Activated T-helper 1 cell treated with anti-CD3 and anti-CD28 coated beads, Interleukin-12 subunit alpha, Interleukin-12 subunit beta, Interleukin-2, Interleukin-4 antibody, amounts not matched to agents 30 ng/mL and 10 ng/mL and 1 ng/mL, durations not matched to agents 14 hours and 24 hours and 36 hours (primary cell): ENCODE measurements at regions not wholly inside any gene's neighbourhood (a gene's known extent, or its start where the extent isn't known, plus 50 kb on each side); places are given as distances from the start of the nearest gene placed in this dataset.

Experiments
- DNase-seq: peaks from one replicate; pipeline ENCODE4 v3.0.0; 2021; ENCODE audit warnings: low spot score
- H3K27ac Mint-ChIP-seq: one replicate; pipeline ENCODE4 v1.8.0; 2021; ENCODE audit warnings: mild to moderate bottlenecking, mixed read lengths
- H3K27me3 Mint-ChIP-seq: one replicate; pipeline ENCODE4 v1.8.0; 2022; ENCODE audit warnings: mild to moderate bottlenecking, moderate library complexity, mixed read lengths; ENCODE audit not compliant: insufficient read depth
- H3K36me3 Mint-ChIP-seq: one replicate; pipeline ENCODE4 v1.8.0; 2021; ENCODE audit warnings: low read depth, mixed read lengths
- H3K4me1 Mint-ChIP-seq: one replicate; pipeline ENCODE4 v1.8.0; 2021; ENCODE audit warnings: low read depth, mixed read lengths
- H3K4me3 Mint-ChIP-seq: one replicate; pipeline ENCODE4 v1.8.0; 2021; ENCODE audit warnings: mild to moderate bottlenecking, moderate library complexity, mixed read lengths
- H3K9me3 Mint-ChIP-seq: one replicate; pipeline ENCODE4 v1.8.0; 2021; ENCODE audit warnings: mixed read lengths
- intact Hi-C: fragments of 100-400 bp; cut with micrococcal nuclease; formaldehyde crosslinking; loops from one replicate; pipeline ENCODE4 v1.15.1; 2024

DNA sequence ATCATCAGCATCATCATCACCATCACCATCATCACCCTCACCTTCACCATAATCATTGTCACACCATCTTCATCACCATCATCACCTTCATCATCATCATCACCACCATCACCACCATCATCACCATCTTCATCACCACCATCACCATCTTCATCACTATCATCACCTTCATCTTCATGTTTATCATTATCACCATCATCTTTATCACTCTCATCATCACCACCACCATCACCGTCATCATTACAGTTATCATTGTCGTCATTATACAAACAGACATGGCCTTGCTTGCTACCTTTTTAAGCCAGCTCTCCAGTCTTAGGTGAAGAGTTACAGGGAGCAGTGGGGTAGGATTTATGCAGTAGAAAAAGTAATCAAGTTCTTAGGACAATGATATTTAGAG is 114.9 kb downstream of the IRF8 start:
- Mint-ChIP-seq H3K4me1 (peaks cover 6% of the 10 kb centered on the region), H3K9me3 (peaks cover 6% of the 10 kb centered on the region), H3K27me3 (peaks cover 4% of the 10 kb centered on the region), H3K4me3 (no peak overlapping the region), H3K36me3 (peaks cover 3% of the 10 kb centered on the region), H3K27ac (no peak overlapping the region)
- no peak for DNase-seq
- intact Hi-C loops: no loop called here

- no peak for DNase-seq
- intact Hi-C loops: loop anchor here (1.0 to 2.0 kb wide), 3 partner anchors 27 to 194 kb away; no protein-coding TSS in a partner anchor
- Mint-ChIP-seq H3K36me3 (peaks cover 3% of the 10 kb centered on the region), H3K9me3 (peaks cover 23% of the 10 kb centered on the region), H3K27me3 (peaks cover 12% of the 10 kb centered on the region), H3K27ac (no peak overlapping the region), H3K4me1 (no peaks in the 10 kb centered on the region), H3K4me3 (no peak overlapping the region)
Observed at GRCh38 chr16:86015606-86016005, 116.6 kb downstream of the IRF8 start.

GRCh38 chr16:86016201-86016965 is 117.4 kb downstream of the IRF8 start:
- Mint-ChIP-seq H3K4me1 (no peaks in the 10 kb centered on the region), H3K27me3 (peaks cover 14% of the 10 kb centered on the region), H3K36me3 (peaks cover 3% of the 10 kb centered on the region), H3K27ac (no peak overlapping the region), H3K9me3 (peaks cover 26% of the 10 kb centered on the region), H3K4me3 (no peak overlapping the region)
- peak; percentile 10 for DNase-seq
- intact Hi-C loops: loop anchor here (1.0 to 2.0 kb wide), 3 partner anchors 28 to 195 kb away; no protein-coding TSS in a partner anchor

- Mint-ChIP-seq H3K27me3 (peaks cover 18% of the 10 kb centered on the region), H3K4me1 (no peaks in the 10 kb centered on the region), H3K9me3 (peaks cover 26% of the 10 kb centered on the region), H3K4me3 (no peak overlapping the region), H3K36me3 (peaks cover 3% of the 10 kb centered on the region), H3K27ac (no peak overlapping the region)
- DNase-seq: no peak
- intact Hi-C loops: no loop called here
Observed at GRCh38 chr16:86018071-86018470, 119.1 kb downstream of the IRF8 start.

DNA sequence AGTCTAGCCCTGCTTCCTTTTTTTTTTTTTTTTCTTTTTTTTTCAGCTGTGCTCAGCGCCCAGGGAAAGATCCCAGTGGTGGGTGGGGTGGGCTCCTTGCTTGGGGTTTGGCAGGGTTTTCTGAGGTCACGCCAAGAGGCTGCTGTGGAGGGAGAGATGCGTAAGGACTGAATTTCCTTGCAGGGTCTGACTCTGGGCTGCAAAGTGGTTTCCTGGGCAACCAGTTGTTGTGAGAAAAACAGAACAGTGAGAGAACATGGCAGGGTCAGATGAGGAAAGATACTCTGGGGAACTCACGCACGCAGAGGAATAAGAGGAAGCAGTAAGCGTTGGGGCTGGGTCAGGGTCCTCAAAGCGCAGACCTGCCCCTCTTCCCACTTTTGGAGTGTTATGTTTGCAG is 119.5 kb downstream of the IRF8 start:
- intact Hi-C loops: no loop called here
- Mint-ChIP-seq H3K4me3 (no peak overlapping the region), H3K27ac (no peak overlapping the region), H3K9me3 (peaks cover 28% of the 10 kb centered on the region), H3K36me3 (peaks cover 3% of the 10 kb centered on the region), H3K4me1 (no peaks in the 10 kb centered on the region), H3K27me3 (peaks cover 18% of the 10 kb centered on the region)
- DNase-seq: no peak

DNA sequence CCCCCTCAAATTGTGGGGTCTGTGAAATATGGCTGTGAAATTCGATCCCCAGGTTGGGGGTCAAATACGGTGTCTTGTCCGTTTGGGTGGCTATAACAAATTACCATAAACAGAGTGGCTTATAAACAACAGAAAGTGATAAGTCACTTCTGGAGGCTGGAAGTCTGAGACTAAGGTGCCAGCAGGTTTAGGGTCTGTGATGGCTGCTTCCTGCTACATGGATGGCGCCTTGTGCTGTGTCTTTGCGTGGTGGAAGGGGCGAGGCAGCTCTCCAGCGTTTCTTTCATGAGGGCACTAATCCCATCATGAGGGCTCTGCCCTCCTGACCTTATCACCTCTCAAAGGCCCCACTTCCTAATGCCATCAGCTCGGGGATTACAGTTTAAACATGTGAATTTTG is 120.0 kb downstream of the IRF8 start:
- no peak for DNase-seq
- Mint-ChIP-seq H3K36me3 (no peaks in the 10 kb centered on the region), H3K27me3 (peaks cover 18% of the 10 kb centered on the region), H3K9me3 (peaks cover 28% of the 10 kb centered on the region), H3K27ac (no peak overlapping the region), H3K4me1 (no peaks in the 10 kb centered on the region), H3K4me3 (no peak overlapping the region)
- intact Hi-C loops: no loop called here

DNA sequence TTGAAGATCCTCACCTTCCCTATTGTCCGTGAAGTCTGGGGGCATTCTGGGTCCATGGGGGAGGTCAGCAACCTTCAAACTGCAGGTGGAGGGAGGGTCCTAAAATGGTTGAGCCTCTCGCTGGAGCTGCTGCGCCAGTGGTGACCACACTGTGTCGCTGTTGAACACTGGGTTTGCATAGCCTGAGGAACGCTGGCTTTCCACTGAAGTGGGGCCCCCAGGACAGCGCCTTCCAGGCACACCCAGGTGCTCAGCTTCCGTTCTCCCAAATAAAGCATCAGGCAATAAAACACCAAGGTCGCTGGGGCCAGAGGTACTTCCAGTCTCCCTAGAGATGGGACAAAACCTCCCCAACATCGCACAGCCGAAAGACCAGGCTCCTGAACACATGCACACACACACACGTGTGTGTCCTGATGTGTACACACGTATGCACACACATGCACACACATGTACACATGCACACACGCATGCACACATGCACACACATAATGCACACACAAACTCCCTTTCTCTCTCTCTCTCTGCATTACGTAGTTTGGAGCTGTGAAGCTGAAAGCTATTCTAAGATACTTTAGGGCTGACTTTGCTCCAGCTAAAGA is 120.6 kb downstream of the IRF8 start:
- Mint-ChIP-seq H3K4me1 (no peaks in the 10 kb centered on the region), H3K36me3 (no peaks in the 10 kb centered on the region), H3K27me3 (peaks cover 18% of the 10 kb centered on the region), H3K9me3 (peaks cover 29% of the 10 kb centered on the region), H3K4me3 (no peak overlapping the region), H3K27ac (no peak overlapping the region)
- intact Hi-C loops: no loop called here
- DNase-seq: no peak

DNA sequence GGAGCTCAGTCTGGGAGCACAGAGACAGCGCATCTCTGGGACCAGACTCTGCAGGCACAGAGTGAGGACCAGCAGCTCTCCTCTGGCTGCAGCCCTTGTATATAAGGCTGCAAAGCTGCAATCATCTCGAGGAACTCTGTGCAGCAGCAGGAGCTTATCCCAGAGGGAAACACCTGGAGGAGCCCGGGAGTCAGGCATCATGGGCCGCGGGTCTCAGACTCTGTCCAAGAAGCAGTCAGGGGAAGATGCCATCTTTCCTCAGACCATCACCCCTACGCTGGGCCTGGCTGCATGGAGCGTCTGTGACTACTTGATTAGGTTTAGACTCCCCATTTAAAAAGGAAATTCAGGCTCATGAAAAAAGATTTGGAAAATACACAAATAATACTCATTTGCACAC is 122.0 kb downstream of the IRF8 start:
- Mint-ChIP-seq H3K4me1 (no peaks in the 10 kb centered on the region), H3K27ac (no peak overlapping the region)

GRCh38 chr16:86022381-86022960 is 123.5 kb downstream of the IRF8 start:
- H3K9me3 Mint-ChIP-seq: peaks cover 34% of the 10 kb centered on the region
- intact Hi-C loops: no loop called here
- peaks cover 18% of the 10 kb centered on the region for H3K27me3 Mint-ChIP-seq
- no peak overlapping the region for H3K4me3 Mint-ChIP-seq
- DNase-seq: no peak
- no peaks in the 10 kb centered on the region for H3K4me1 Mint-ChIP-seq
- H3K27ac Mint-ChIP-seq: no peak overlapping the region
- no peaks in the 10 kb centered on the region for H3K36me3 Mint-ChIP-seq

More for the DNA sequence above, 122.0 kb downstream of the IRF8 start:
- H3K9me3 Mint-ChIP-seq: peaks cover 34% of the 10 kb centered on the region
- H3K27me3 Mint-ChIP-seq: peaks cover 18% of the 10 kb centered on the region
- H3K36me3 Mint-ChIP-seq: no peaks in the 10 kb centered on the region
- intact Hi-C loops: no loop called here
- no peak for DNase-seq
- no peak overlapping the region for H3K4me3 Mint-ChIP-seq

DNA sequence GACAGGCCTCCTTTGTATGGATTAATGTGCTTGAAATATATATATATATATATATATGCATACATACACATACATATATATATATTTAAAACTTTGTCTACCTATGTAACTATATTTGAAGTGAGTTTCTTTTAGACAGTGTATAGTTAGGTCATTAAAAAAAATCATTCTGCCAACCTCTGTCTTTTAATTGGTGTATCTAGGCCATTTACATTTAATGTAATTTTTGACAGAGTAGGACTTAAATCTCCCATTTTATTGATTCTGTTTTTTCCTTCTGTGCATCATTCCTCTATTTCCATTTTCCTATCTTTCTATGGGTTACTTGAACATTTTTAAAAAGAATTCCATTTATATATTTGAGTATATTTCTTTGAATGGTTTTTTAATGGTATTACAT is 125.2 kb downstream of the IRF8 start:
- no peaks in the 10 kb centered on the region for H3K36me3 Mint-ChIP-seq

DNA sequence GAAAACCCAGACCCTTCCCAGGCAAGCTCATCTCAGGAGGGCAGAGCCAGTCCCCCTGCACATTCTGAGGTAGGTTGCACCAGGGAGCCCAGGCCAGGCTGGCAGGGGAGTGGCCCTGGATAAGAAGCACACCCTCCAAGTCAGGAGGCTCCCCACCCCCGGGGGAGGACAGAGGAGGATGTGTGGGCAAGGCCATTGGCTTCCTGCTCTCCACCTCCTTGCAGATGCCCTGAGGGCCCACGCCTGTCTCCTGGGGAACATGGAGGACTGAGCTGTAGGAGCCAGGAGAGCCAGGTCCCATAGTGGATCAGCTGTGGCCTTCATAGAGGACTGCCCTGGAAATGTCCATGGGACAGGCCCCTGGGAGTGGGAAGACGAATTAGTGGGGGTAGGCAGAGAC is 126.7 kb downstream of the IRF8 start:
- no peak overlapping the region for H3K4me3 Mint-ChIP-seq
- peaks cover 11% of the 10 kb centered on the region for H3K27me3 Mint-ChIP-seq
- H3K9me3 Mint-ChIP-seq: peaks cover 15% of the 10 kb centered on the region
- intact Hi-C loops: no loop called here
- H3K27ac Mint-ChIP-seq: no peak overlapping the region
- H3K36me3 Mint-ChIP-seq: no peaks in the 10 kb centered on the region
- no peak for DNase-seq
- H3K4me1 Mint-ChIP-seq: no peaks in the 10 kb centered on the region

More for the DNA sequence above, 125.2 kb downstream of the IRF8 start:
- intact Hi-C loops: no loop called here
- DNase-seq: no peak
- Mint-ChIP-seq H3K4me1 (no peaks in the 10 kb centered on the region), H3K9me3 (peaks cover 30% of the 10 kb centered on the region), H3K4me3 (no peak overlapping the region), H3K27ac (no peak overlapping the region), H3K27me3 (peaks cover 18% of the 10 kb centered on the region)

- DNase-seq: no peak
- no peak overlapping the region for H3K4me3 Mint-ChIP-seq
- no peak overlapping the region for H3K27ac Mint-ChIP-seq
- intact Hi-C loops: no loop called here
- no peaks in the 10 kb centered on the region for H3K36me3 Mint-ChIP-seq
- H3K9me3 Mint-ChIP-seq: peaks cover 14% of the 10 kb centered on the region
- no peaks in the 10 kb centered on the region for H3K4me1 Mint-ChIP-seq
- H3K27me3 Mint-ChIP-seq: peaks cover 9% of the 10 kb centered on the region
Observed at GRCh38 chr16:86026171-86026910, 127.4 kb downstream of the IRF8 start.

GRCh38 chr16:86026916-86027315 is 128.0 kb downstream of the IRF8 start:
- intact Hi-C loops: no loop called here
- Mint-ChIP-seq H3K4me1 (no peaks in the 10 kb centered on the region), H3K27me3 (peaks cover 9% of the 10 kb centered on the region), H3K27ac (no peak overlapping the region), H3K9me3 (peaks cover 14% of the 10 kb centered on the region), H3K4me3 (no peak overlapping the region), H3K36me3 (no peaks in the 10 kb centered on the region)
- no peak for DNase-seq
